Esophagus squamous epithelium (tissue), 5 donors: ENCODE measurements at regions not wholly inside any gene's neighbourhood (a gene's known extent, or its start where the extent isn't known, plus 50 kb on each side); places are given as distances from the start of the nearest gene placed in this dataset.

Source experiments
- DNase-seq: peaks from one replicate; lab custom pipeline; 2025; lab: John Stamatoyannopoulos, UW
- H3K27ac ChIP-seq, 4 donors: fragments of 200-600 bp; sonication (generic); one replicate each; pipeline ENCODE4 v1.5.1; 2016 to 2019; ENCODE audit warnings: mild to moderate bottlenecking in 1 of 4
- H3K27me3 ChIP-seq, 4 donors: fragments of 200-600 bp; sonication (generic); 1 replicate in 3 of 4; 2 replicates in 1 of 4; pipeline versions ENCODE4 v1.5.1 to v1.6.0; 2017 to 2021; ENCODE audit warnings: antibody characterized with exemption in 1 of 4
- H3K36me3 ChIP-seq, 3 donors: fragments of 200-600 bp; sonication (generic); one replicate each; pipeline ENCODE4 v1.5.1; 2016 to 2019
- H3K4me1 ChIP-seq, 3 donors: fragments of 200-600 bp; sonication (generic); one replicate each; pipeline ENCODE4 v1.5.1; 2017 to 2019
- H3K4me3 ChIP-seq, 4 donors: fragments of 200-600 bp; sonication (generic); 1 replicate in 3 of 4; 2 replicates in 1 of 4; pipeline ENCODE4 v1.5.1; 2016 to 2019; ENCODE audit warnings: mild to moderate bottlenecking in 2 of 4, moderate library complexity in 1 of 4
- H3K9me3 ChIP-seq, 3 donors: fragments of 200-600 bp; sonication (generic); one replicate each; pipeline ENCODE4 v1.5.1; 2016 to 2019
- POLR2A ChIP-seq, 4 donors: fragments of 450-650 bp; IDR thresholded peaks; one replicate each; pipeline ENCODE4 v1.6.1; 2017; ENCODE audit warnings: antibody characterized with exemption in 4 of 4, mild to moderate bottlenecking in 4 of 4, moderate library complexity in 3 of 4
- WGBS, 2 donors: methylation state at CpG; one replicate each; pipeline ENCODE4 v1.1.5; 2018; 5-methylcytosine and 5-hydroxymethylcytosine counted together
- intact Hi-C: fragments of 100-400 bp; cut with DNase I; formaldehyde crosslinking; loops from one replicate; pipeline ENCODE4 v1.15.0; 2022
- TF ChIP-seq, protein P1 (sequence below), 6 experiments: fragments of 450-650 bp in 4 of 6; fragments of 200-600 bp in 2 of 6; sonication (generic) in 2 of 6; IDR thresholded peaks; one replicate each; pipeline ENCODE4 v1.5.1; 2016 to 2019; ENCODE audit warnings: antibody characterized with exemption in 6 of 6, mild to moderate bottlenecking in 4 of 6, moderate library complexity in 4 of 6
- donor health status: DM: yes; HTN: yes; CAD: no.

DNA sequence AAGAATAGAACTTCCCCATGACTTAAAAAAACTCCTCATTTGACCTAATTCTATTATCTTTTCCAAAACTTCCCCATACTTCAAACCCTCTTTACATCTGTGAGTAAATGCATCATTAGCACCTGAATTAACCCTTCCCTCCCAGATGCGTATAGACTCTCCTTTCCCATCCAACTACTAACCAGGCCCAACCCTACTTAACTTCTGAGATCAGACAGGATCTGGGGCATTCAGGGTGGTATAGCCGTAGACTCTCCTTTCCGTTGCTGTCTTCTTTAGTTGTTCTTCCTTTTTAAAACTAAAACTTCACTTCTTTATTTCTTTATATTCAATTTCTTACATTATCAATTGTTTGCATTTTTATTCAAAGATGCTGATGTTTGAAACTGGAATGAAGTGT lies 165.2 kb downstream of the SLCO4C1 start:
- TF ChIP-seq, protein P1, sequence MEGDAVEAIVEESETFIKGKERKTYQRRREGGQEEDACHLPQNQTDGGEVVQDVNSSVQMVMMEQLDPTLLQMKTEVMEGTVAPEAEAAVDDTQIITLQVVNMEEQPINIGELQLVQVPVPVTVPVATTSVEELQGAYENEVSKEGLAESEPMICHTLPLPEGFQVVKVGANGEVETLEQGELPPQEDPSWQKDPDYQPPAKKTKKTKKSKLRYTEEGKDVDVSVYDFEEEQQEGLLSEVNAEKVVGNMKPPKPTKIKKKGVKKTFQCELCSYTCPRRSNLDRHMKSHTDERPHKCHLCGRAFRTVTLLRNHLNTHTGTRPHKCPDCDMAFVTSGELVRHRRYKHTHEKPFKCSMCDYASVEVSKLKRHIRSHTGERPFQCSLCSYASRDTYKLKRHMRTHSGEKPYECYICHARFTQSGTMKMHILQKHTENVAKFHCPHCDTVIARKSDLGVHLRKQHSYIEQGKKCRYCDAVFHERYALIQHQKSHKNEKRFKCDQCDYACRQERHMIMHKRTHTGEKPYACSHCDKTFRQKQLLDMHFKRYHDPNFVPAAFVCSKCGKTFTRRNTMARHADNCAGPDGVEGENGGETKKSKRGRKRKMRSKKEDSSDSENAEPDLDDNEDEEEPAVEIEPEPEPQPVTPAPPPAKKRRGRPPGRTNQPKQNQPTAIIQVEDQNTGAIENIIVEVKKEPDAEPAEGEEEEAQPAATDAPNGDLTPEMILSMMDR (IDR thresholded peaks at IDR 0.05), result no peak
- no peak for TF ChIP-seq POLR2A (IDR thresholded peaks at IDR 0.05)
- Histone ChIP-seq H3K36me3 (no peaks in the 10 kb centered on the region), H3K9me3 (no peaks in the 10 kb centered on the region), H3K27me3 (no peaks in the 10 kb centered on the region), H3K27ac (no peak overlapping the region), H3K4me1 (no peaks in the 10 kb centered on the region), H3K4me3 (no peak overlapping the region)
- no peak for DNase-seq
- 90 to 97% methylated on average over 3 of the region's 3 CpGs for WGBS, 2 donors
- intact Hi-C loops, result no loop called here

DNA sequence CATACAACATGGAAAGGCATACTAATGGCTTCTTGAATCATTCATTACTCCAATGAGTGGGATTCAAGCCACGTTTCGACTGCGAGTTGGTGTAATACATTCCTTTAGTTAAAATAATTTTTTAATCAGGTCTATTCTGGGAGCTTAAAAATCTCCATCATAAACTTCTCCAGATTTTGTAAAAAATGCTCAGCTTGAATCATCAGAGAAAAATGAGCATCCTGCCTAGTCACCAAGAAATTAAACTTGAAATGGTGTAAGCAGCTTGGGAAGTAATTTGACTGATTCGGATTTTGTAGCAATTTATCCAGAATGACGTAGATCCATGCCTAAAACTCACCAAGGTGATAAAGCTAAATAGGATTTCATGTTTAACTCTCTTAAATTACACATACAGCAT lies 165.7 kb downstream of the SLCO4C1 start:
- intact Hi-C loops, result no loop called here
- H3K4me3 ChIP-seq, result no peak overlapping the region
- H3K9me3 ChIP-seq, result no peaks in the 10 kb centered on the region
- no peaks in the 10 kb centered on the region for H3K27me3 ChIP-seq
- H3K4me1 ChIP-seq, result no peaks in the 10 kb centered on the region
- no peak for DNase-seq
- TF ChIP-seq, protein P1 (IDR thresholded peaks at IDR 0.05), result no peak
- WGBS, 2 donors, result 77 to 79% methylated on average over 5 of the region's 5 CpGs
- no peak overlapping the region for H3K27ac ChIP-seq
- no peaks in the 10 kb centered on the region for H3K36me3 ChIP-seq

DNA sequence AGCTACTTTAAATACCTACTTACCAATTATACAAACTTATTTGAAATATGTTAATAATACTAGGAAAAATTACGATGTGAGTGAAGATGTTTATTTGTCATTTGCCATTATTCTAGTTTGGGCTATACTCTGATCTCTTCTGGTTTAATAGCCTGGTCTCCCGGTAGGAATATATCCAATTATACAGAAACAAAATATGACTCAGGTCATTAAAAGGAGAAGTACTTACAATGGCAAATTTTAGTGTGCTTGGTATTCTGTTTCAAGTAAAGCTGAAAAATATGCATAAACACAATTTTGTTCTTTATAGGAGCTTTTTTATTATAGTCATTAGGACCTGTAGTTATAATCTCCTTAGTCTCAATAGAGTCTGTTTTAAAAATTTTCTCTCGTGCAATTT lies 176.8 kb downstream of the SLCO4C1 start:
- TF ChIP-seq, protein P1 (IDR thresholded peaks at IDR 0.05), result no peak
- no peak for TF ChIP-seq POLR2A (IDR thresholded peaks at IDR 0.05)
- no peak overlapping the region for H3K27ac ChIP-seq
- H3K4me3 ChIP-seq, result no peak overlapping the region
- DNase-seq, result no peak
- H3K9me3 ChIP-seq, result no peaks in the 10 kb centered on the region
- H3K4me1 ChIP-seq, result no peaks in the 10 kb centered on the region
- no peaks in the 10 kb centered on the region for H3K36me3 ChIP-seq
- H3K27me3 ChIP-seq, result no peaks in the 10 kb centered on the region
- intact Hi-C loops, result no loop called here
- 47 to 56% methylated on average over 3 of the region's 3 CpGs for WGBS, 2 donors

DNA sequence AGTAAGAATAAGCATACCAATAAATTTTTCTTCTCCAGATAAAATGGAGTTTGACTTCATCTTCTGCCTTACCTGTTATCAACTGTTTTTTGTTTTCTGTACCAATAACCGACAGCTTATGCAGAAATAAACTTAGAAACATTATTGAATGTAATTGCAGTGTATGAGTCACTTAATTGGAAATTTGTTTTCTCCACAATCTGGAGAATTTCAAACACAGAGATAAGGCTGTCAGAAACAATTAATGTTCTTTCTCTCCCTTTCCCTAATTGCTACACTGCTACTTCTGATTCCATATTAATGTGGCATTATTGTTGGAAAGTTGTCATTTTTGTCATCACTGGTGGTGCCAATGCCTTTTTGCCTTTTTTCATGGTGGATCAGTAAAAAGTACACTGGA lies 180.3 kb downstream of the SLCO4C1 start:
- Histone ChIP-seq H3K27me3 (no peaks in the 10 kb centered on the region), H3K27ac (no peak overlapping the region), H3K4me1 (no peaks in the 10 kb centered on the region), H3K36me3 (no peaks in the 10 kb centered on the region), H3K9me3 (no peaks in the 10 kb centered on the region), H3K4me3 (no peak overlapping the region)
- no peak for TF ChIP-seq POLR2A (IDR thresholded peaks at IDR 0.05)
- TF ChIP-seq, protein P1 (IDR thresholded peaks at IDR 0.05), result no peak
- no peak for DNase-seq
- WGBS, 2 donors, result 74 to 88% methylated on average over 1 of the region's 1 CpG
- intact Hi-C loops, result no loop called here

DNA sequence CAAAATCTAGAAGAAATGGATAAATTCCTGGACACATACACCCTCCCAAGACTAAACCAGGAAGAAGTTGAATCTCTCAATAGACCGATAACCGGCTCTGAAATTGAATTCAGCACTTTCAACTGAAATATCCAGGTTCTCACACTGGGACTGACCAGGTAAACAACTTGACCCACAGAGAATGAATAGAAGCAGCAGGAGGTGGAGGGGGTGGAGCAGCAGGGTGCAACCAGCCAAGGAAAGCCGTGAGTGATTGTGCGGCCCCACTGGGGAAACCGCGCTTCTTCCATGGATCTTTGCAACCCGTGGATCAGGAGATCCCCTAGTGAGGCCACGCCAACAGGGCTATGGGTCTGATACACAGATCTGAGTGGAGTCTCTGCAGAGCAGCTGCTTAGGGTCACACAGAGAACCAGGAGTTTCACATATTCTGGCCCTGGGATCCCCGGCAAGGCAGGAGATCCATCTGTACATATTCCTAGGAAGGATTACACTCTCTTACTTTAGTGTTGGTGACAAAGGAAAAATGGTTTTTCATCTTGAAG lies 181.5 kb downstream of the SLCO4C1 start:
- Histone ChIP-seq H3K27ac (no peak overlapping the region), H3K4me1 (no peaks in the 10 kb centered on the region), H3K4me3 (no peak overlapping the region), H3K9me3 (no peaks in the 10 kb centered on the region), H3K36me3 (no peaks in the 10 kb centered on the region), H3K27me3 (no peaks in the 10 kb centered on the region)
- 75 to 81% methylated on average over 9 of the region's 9 CpGs for WGBS, 2 donors
- no peak for TF ChIP-seq POLR2A (IDR thresholded peaks at IDR 0.05)
- TF ChIP-seq, protein P1 (IDR thresholded peaks at IDR 0.05), result no peak
- intact Hi-C loops, result no loop called here
- DNase-seq, result no peak
